B cell (primary cell): ENCODE measurements at regions not wholly inside any gene's neighbourhood (a gene's known extent, or its start where the extent isn't known, plus 50 kb on each side); places are given as distances from the start of the nearest gene placed in this dataset.

Source experiments
- ATAC-seq: fragments of 200-7000 bp; cut with Tn5 transposase; one replicate; pipeline ENCODE4 v1.10.0; 2021; ENCODE audit warnings: low read depth, mild to moderate bottlenecking, moderate number of reproducible peaks, moderate library complexity
- CTCF ChIA-PET: fragments of 350-600 bp; sonication (Branson Sonifier 250); formaldehyde crosslinking; loops from one replicate; lab custom pipeline; 2021; ENCODE audit warnings: antibody characterized with exemption, inconsistent platforms; lab: Charles Lee
- POLR2A ChIA-PET: fragments of 350-600 bp; sonication (Branson Sonifier 250); formaldehyde crosslinking; loops from one replicate; lab custom pipeline; 2021; ENCODE audit warnings: antibody characterized with exemption; lab: Charles Lee
- DNase-seq: peaks from one replicate; pipeline ENCODE4 v3.0.0; 2013
- H2AFZ ChIP-seq: 2 replicates; pipeline ENCODE4 v1.6.1; 2012; ENCODE audit warnings: mild to moderate bottlenecking, low read depth, low read length; ENCODE audit not compliant: insufficient read depth, poor library complexity, severe bottlenecking
- H3K27ac ChIP-seq, 2 donors: 1 replicate in 1 of 2; 2 replicates in 1 of 2; pipeline ENCODE4 v1.5.1; 2012 to 2013; ENCODE audit warnings: low read length in 2 of 2, mild to moderate bottlenecking in 2 of 2, moderate library complexity in 1 of 2
- H3K27me3 ChIP-seq, 4 experiments: fragments of 200-600 bp in 1 of 4; sonication (generic) in 1 of 4; replicated peaks in 1 of 4; 1 replicate in 2 of 4; 2 replicates in 2 of 4; pipeline versions ENCODE4 v1.6.1 to v1.7.0; 2013 to 2016; ENCODE audit warnings: low read length in 3 of 4, mild to moderate bottlenecking in 2 of 4, mixed read lengths in 1 of 4, moderate library complexity in 1 of 4; ENCODE audit not compliant: insufficient read depth in 4 of 4, control insufficient read depth in 3 of 4; ENCODE audit errors: control extremely low read depth in 1 of 4
- H3K36me3 ChIP-seq, 2 experiments: replicated peaks in 1 of 2; 1 replicate in 1 of 2; 2 replicates in 1 of 2; pipeline versions ENCODE4 v1.6.1 to v1.7.1; 2013; ENCODE audit warnings: low read length in 1 of 2; ENCODE audit not compliant: insufficient read depth in 2 of 2, control insufficient read depth in 1 of 2; ENCODE audit errors: control extremely low read depth in 1 of 2, extremely low read depth in 1 of 2
- H3K4me1 ChIP-seq, 2 donors: fragments of 200-600 bp in 1 of 2; sonication (generic) in 1 of 2; 1 replicate in 1 of 2; 2 replicates in 1 of 2; pipeline versions ENCODE4 v1.5.1 to v1.6.1; 2013 to 2017; ENCODE audit warnings: low read length in 2 of 2; ENCODE audit not compliant: control insufficient read depth in 2 of 2, insufficient read depth in 2 of 2
- H3K4me2 ChIP-seq: replicated peaks from 2 replicates; pipeline ENCODE3; 2012; ENCODE audit warnings: mild to moderate bottlenecking, low read depth, low read length; ENCODE audit not compliant: poor library complexity, severe bottlenecking
- H3K4me3 ChIP-seq, 5 experiments: fragments of 200-600 bp in 1 of 5; sonication (generic) in 1 of 5; 1 replicate in 3 of 5; 2 replicates in 2 of 5; pipeline versions ENCODE4 v1.5.1 to v1.7.0; 2011 to 2016; ENCODE audit warnings: low read length in 4 of 5, mild to moderate bottlenecking in 4 of 5, low read depth in 2 of 5, control low read depth in 1 of 5, moderate library complexity in 1 of 5; ENCODE audit not compliant: insufficient read depth in 1 of 5; ENCODE audit errors: control extremely low read depth in 1 of 5, extremely low read depth in 1 of 5
- H3K79me2 ChIP-seq: fragments of 200-600 bp; sonication (generic); one replicate; pipeline ENCODE4 v1.6.0; 2016; ENCODE audit warnings: low read length; ENCODE audit not compliant: control insufficient read depth, insufficient read depth
- H3K9ac ChIP-seq: fragments of 200-600 bp; sonication (generic); 2 replicates; pipeline ENCODE4 v1.6.1; 2017; ENCODE audit warnings: mild to moderate bottlenecking, low read length, moderate library complexity
- H3K9me3 ChIP-seq, 3 donors: one replicate each; pipeline versions ENCODE4 v1.6.1 to v1.7.1; 2013; ENCODE audit warnings: low read length in 2 of 3; ENCODE audit not compliant: control insufficient read depth in 2 of 3, insufficient read depth in 1 of 3; ENCODE audit errors: control extremely low read depth in 1 of 3
- H4K20me1 ChIP-seq: 2 replicates; pipeline ENCODE4 v1.6.0; 2012; ENCODE audit warnings: mild to moderate bottlenecking, low read length; ENCODE audit not compliant: insufficient read depth, control insufficient read depth, poor library complexity, severe bottlenecking
- H3K27ac Mint-ChIP-seq: one replicate; pipeline ENCODE4 v1.8.0; 2021; ENCODE audit warnings: mixed read lengths
- H3K27me3 Mint-ChIP-seq: one replicate; pipeline ENCODE4 v1.8.0; 2021; ENCODE audit warnings: mixed read lengths
- H3K4me1 Mint-ChIP-seq: one replicate; pipeline ENCODE4 v1.8.0; 2021; ENCODE audit warnings: mixed read lengths
- H3K4me3 Mint-ChIP-seq: one replicate; pipeline ENCODE4 v1.8.0; 2021; ENCODE audit warnings: mixed read lengths
- H3K9me3 Mint-ChIP-seq: one replicate; pipeline ENCODE4 v1.8.0; 2022; ENCODE audit warnings: mixed read lengths; ENCODE audit not compliant: insufficient read depth
- EZH2 ChIP-seq: IDR thresholded peaks from 2 replicates; pipeline ENCODE4 v1.6.1; 2012; ENCODE audit warnings: borderline replicate concordance, low read depth, mild to moderate bottlenecking, moderate library complexity, low read length; ENCODE audit not compliant: insufficient read depth, poor library complexity, severe bottlenecking
- WGBS: methylation state at CpG from one replicate; pipeline ENCODE4 v1.1.5; 2013; ENCODE audit warnings: missing lambda C conversion rate; ENCODE audit not compliant: insufficient coverage; 5-methylcytosine and 5-hydroxymethylcytosine counted together
- intact Hi-C: fragments of 100-400 bp; cut with micrococcal nuclease; formaldehyde crosslinking; loops from one replicate; pipeline ENCODE4 v1.10.0; 2022
- TF ChIP-seq, protein P1 (sequence below): fragments of 200-600 bp; IDR thresholded peaks from one replicate; pipeline ENCODE4 v1.8.0; 2022; ENCODE audit warnings: antibody characterized with exemption, mild to moderate bottlenecking

DNA sequence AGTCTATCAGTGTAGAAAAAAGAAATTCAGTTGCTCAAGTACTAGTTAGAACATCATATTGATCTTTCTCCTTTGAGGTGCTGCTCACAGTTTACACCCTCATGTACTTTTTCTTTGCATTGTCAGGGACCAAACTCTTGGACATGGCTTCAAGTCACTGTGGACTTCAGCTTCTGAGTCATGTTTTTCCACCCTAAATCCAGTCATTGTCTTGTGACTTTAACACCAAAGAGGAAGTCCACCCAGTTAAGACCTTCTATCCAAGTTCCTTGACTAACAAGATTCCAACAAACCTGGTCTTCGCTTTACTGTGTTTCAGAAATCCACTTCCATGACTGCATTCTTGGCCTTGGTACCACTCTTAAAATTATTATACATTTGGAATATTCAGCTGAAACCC, 206.7 kb upstream of the ARGLU1 start:
- POLR2A ChIA-PET = no interaction called here
- H3K36me3 ChIP-seq = no peaks in the 10 kb centered on the region
- no peaks in the 10 kb centered on the region for H3K27me3 Mint-ChIP-seq
- DNase-seq (no peak), ATAC-seq (no peak)
- no peaks in the 10 kb centered on the region for H3K79me2 ChIP-seq
- H3K9me3 ChIP-seq = no peaks in the 10 kb centered on the region
- CTCF ChIA-PET = no interaction called here
- intact Hi-C loops = no loop called here
- H3K9me3 Mint-ChIP-seq = peaks cover 6% of the 10 kb centered on the region
- no peak overlapping the region for H3K9ac ChIP-seq
- no peak overlapping the region for H3K27ac Mint-ChIP-seq
- no peaks in the 10 kb centered on the region for H3K4me1 ChIP-seq
- H3K4me1 Mint-ChIP-seq = no peaks in the 10 kb centered on the region
- no peak overlapping the region for H3K4me3 ChIP-seq
- TF ChIP-seq, protein P1, sequence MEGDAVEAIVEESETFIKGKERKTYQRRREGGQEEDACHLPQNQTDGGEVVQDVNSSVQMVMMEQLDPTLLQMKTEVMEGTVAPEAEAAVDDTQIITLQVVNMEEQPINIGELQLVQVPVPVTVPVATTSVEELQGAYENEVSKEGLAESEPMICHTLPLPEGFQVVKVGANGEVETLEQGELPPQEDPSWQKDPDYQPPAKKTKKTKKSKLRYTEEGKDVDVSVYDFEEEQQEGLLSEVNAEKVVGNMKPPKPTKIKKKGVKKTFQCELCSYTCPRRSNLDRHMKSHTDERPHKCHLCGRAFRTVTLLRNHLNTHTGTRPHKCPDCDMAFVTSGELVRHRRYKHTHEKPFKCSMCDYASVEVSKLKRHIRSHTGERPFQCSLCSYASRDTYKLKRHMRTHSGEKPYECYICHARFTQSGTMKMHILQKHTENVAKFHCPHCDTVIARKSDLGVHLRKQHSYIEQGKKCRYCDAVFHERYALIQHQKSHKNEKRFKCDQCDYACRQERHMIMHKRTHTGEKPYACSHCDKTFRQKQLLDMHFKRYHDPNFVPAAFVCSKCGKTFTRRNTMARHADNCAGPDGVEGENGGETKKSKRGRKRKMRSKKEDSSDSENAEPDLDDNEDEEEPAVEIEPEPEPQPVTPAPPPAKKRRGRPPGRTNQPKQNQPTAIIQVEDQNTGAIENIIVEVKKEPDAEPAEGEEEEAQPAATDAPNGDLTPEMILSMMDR = no peak
- TF ChIP-seq EZH2 = no peak
- H2AFZ ChIP-seq = no peak overlapping the region
- H3K4me3 Mint-ChIP-seq = no peak overlapping the region
- no peak overlapping the region for H3K4me2 ChIP-seq
- no peaks in the 10 kb centered on the region for H3K27me3 ChIP-seq
- H4K20me1 ChIP-seq = no peaks in the 10 kb centered on the region
- no peak overlapping the region for H3K27ac ChIP-seq
- 86% methylated on average over 1 of the region's 1 CpG for WGBS

DNA sequence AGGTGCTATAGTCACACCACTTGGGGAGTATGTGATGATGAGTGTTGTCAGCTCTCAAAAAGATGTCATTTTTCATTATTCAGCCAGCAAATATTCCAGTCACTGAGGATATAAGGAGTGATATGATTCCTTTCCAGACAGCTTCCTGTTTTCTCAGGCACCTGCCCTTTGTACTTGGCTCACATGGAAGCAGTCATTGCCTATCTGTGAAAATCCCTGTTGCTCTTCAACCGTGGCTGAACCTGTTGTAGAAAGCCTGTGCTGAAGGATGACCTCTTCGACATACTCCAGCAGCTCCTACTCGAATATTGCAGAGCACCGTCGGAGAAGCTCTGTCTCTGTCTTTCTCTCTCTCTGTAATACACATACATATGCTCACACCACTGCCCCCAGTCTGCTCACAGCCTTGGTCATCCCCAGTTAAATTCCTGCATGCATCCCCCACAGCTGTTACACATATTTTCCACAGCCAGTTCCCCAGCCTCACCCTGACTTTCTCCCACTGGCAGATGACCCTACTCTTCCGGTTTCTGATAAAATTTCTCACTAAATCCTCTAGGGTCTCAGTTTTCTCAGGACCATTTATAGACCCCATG, 204.2 kb upstream of the ARGLU1 start:
- H2AFZ ChIP-seq = no peak overlapping the region
- no peak overlapping the region for H3K4me2 ChIP-seq
- no peak for TF ChIP-seq EZH2
- TF ChIP-seq, protein P1 = no peak
- no peak overlapping the region for H3K9ac ChIP-seq
- ChIA-PET CTCF (no interaction called here), POLR2A (no interaction called here)
- H3K4me1 ChIP-seq = no peaks in the 10 kb centered on the region
- Mint-ChIP-seq H3K4me3 (no peak overlapping the region), H3K9me3 (peaks cover 8% of the 10 kb centered on the region), H3K27me3 (no peaks in the 10 kb centered on the region), H3K4me1 (no peaks in the 10 kb centered on the region), H3K27ac (no peak overlapping the region)
- ATAC-seq (no peak), DNase-seq (no peak)
- H3K36me3 ChIP-seq = no peaks in the 10 kb centered on the region
- H3K9me3 ChIP-seq = peaks cover 0 to 6% (median under 1%) of the 10 kb centered on the region in 3 donors
- H3K4me3 ChIP-seq = no peak overlapping the region
- H3K27ac ChIP-seq = no peak overlapping the region
- intact Hi-C loops = no loop called here
- H3K79me2 ChIP-seq = no peaks in the 10 kb centered on the region
- no peaks in the 10 kb centered on the region for H3K27me3 ChIP-seq
- no peaks in the 10 kb centered on the region for H4K20me1 ChIP-seq
- 78% methylated on average over 6 of the region's 6 CpGs for WGBS
